IMR-90 (cell line): ENCODE measurements at regions not wholly inside any gene's neighbourhood (a gene's known extent, or its start where the extent isn't known, plus 50 kb on each side); places are given as distances from the start of the nearest gene placed in this dataset.

Source experiments
- ATAC-seq: fragments of 200-7000 bp; cut with Tn5 transposase; 2 replicates; pipeline ENCODE4 v1.9.1; 2020; ENCODE audit warnings: low read depth, mild to moderate bottlenecking, moderate library complexity
- BruUV-seq: library from RNA; stranded (reverse); fragments of 400-500 nt; replicated peaks from 2 replicates; lab custom pipeline; 2021; lab: Mats Ljungman, UMichigan
- CTCF ChIA-PET: fragments of 300-600 bp; formaldehyde crosslinking; extraction: SDS; loops from one replicate; lab custom pipeline; 2021; ENCODE audit warnings: antibody characterized with exemption; lab: Yijun Ruan, JAX
- POLR2A ChIA-PET: fragments of 300-600 bp; sonication (Branson Sonifier 250); formaldehyde crosslinking; loops from one replicate; lab custom pipeline; 2022; ENCODE audit warnings: antibody characterized with exemption; ENCODE audit not compliant: unreplicated experiment; lab: Charles Lee
- DNase-seq: peaks from one replicate; pipeline ENCODE4 v3.0.0; 2013
- H2AFZ ChIP-seq: replicated peaks from 2 replicates; pipeline ENCODE3; 2013; ENCODE audit warnings: low read length, mild to moderate bottlenecking; ENCODE audit not compliant: poor library complexity
- H2AK5ac ChIP-seq: 2 replicates; pipeline ENCODE4 v1.6.1; 2013; ENCODE audit warnings: low read depth, low read length, inconsistent platforms
- H2AK9ac ChIP-seq: replicated peaks from 2 replicates; pipeline ENCODE3; 2013; ENCODE audit warnings: mild to moderate bottlenecking, low read depth, low read length, moderate library complexity; ENCODE audit not compliant: poor library complexity
- H2BK120ac ChIP-seq: 2 replicates; pipeline ENCODE4 v1.6.1; 2013; ENCODE audit warnings: low read depth, low read length, inconsistent platforms
- H2BK15ac ChIP-seq: 3 replicates; pipeline ENCODE4 v1.6.1; 2013; ENCODE audit warnings: low read depth, low read length, inconsistent platforms
- H2BK20ac ChIP-seq: 2 replicates; pipeline ENCODE4 v1.6.1; 2013; ENCODE audit warnings: low read depth, mild to moderate bottlenecking, inconsistent platforms, low read length, moderate library complexity
- H2BK5ac ChIP-seq: 2 replicates; pipeline ENCODE4 v1.6.1; 2013; ENCODE audit warnings: mild to moderate bottlenecking, low read depth, low read length, inconsistent platforms; ENCODE audit not compliant: poor library complexity, severe bottlenecking
- H3K14ac ChIP-seq: replicated peaks from 2 replicates; pipeline ENCODE4 v1.6.1; 2013; ENCODE audit warnings: low read depth, low read length, inconsistent platforms
- H3K18ac ChIP-seq: 2 replicates; pipeline ENCODE4 v1.6.1; 2013; ENCODE audit warnings: low read depth, low read length, control low read depth
- H3K23ac ChIP-seq: 2 replicates; pipeline ENCODE4 v1.6.1; 2013; ENCODE audit warnings: low read depth, low read length, inconsistent platforms
- H3K27ac ChIP-seq: 2 replicates; pipeline ENCODE4 v1.5.1; 2013; ENCODE audit warnings: mild to moderate bottlenecking, control low read depth, low read length; ENCODE audit not compliant: insufficient read depth
- H3K27me3 ChIP-seq: 2 replicates; pipeline ENCODE4 v1.6.1; 2013; ENCODE audit warnings: low read length; ENCODE audit not compliant: control insufficient read depth, insufficient read depth
- H3K36me3 ChIP-seq: 2 replicates; pipeline ENCODE4 v1.6.1; 2013; ENCODE audit warnings: low read length, mixed read lengths; ENCODE audit not compliant: control insufficient read depth, insufficient read depth
- H3K4ac ChIP-seq: 2 replicates; pipeline ENCODE4 v1.6.1; 2013; ENCODE audit warnings: low read depth, low read length, inconsistent platforms
- H3K4me1 ChIP-seq: 2 replicates; pipeline ENCODE4 v1.6.1; 2013; ENCODE audit warnings: low read length, mixed read lengths; ENCODE audit not compliant: control insufficient read depth, insufficient read depth
- H3K4me2 ChIP-seq: 2 replicates; pipeline ENCODE4 v1.6.1; 2013; ENCODE audit warnings: low read depth, mild to moderate bottlenecking, control low read depth, low read length, moderate library complexity
- H3K4me3 ChIP-seq: 2 replicates; pipeline ENCODE4 v1.5.1; 2013; ENCODE audit warnings: low read depth, mild to moderate bottlenecking, control low read depth, low read length, moderate library complexity; ENCODE audit not compliant: insufficient read depth
- H3K56ac ChIP-seq: 2 replicates; pipeline ENCODE4 v1.6.1; 2013; ENCODE audit warnings: low read length, inconsistent platforms; ENCODE audit not compliant: insufficient read depth; ENCODE audit errors: extremely low read depth
- H3K79me1 ChIP-seq, 2 experiments: 2 replicates each; pipeline ENCODE4 v1.6.1; 2013; ENCODE audit warnings: low read length in 2 of 2, inconsistent platforms in 1 of 2, low read depth in 1 of 2
- H3K9ac ChIP-seq: 2 replicates; pipeline ENCODE4 v1.6.1; 2013; ENCODE audit warnings: low read depth, low read length, control low read depth
- H3K9me1 ChIP-seq: 2 replicates; pipeline ENCODE4 v1.6.1; 2013; ENCODE audit warnings: low read length, inconsistent platforms; ENCODE audit not compliant: insufficient read depth
- H3K9me3 ChIP-seq: 2 replicates; pipeline ENCODE4 v1.6.1; 2013; ENCODE audit warnings: low read length; ENCODE audit not compliant: control insufficient read depth, insufficient read depth
- H4K20me1 ChIP-seq: 2 replicates; pipeline ENCODE4 v1.6.1; 2013; ENCODE audit warnings: low read length, inconsistent platforms; ENCODE audit not compliant: insufficient read depth
- H4K5ac ChIP-seq: 2 replicates; pipeline ENCODE4 v1.6.1; 2013; ENCODE audit warnings: mild to moderate bottlenecking, low read depth, low read length, control low read depth
- H4K8ac ChIP-seq, 2 experiments: 2 replicates each; pipeline ENCODE4 v1.6.1; 2013; ENCODE audit warnings: low read depth in 2 of 2, low read length in 2 of 2, control low read depth in 1 of 2, inconsistent platforms in 1 of 2
- H4K91ac ChIP-seq: 2 replicates; pipeline ENCODE4 v1.6.1; 2013; ENCODE audit warnings: low read depth, low read length, inconsistent platforms; ENCODE audit not compliant: insufficient read depth
- BHLHE40 ChIP-seq: fragments of 150-350 bp; IDR thresholded peaks from 2 replicates; pipeline ENCODE4 v1.6.1; 2016; ENCODE audit warnings: mild to moderate bottlenecking, low read depth, low read length
- CEBPB ChIP-seq: IDR thresholded peaks from 2 replicates; pipeline ENCODE4 v1.6.1; 2012; ENCODE audit warnings: low read depth, low read length, improper control_type of control experiment
- CHD1 ChIP-seq: IDR thresholded peaks from 2 replicates; pipeline ENCODE4 v1.6.1; 2012; ENCODE audit warnings: low read depth, low read length, improper control_type of control experiment
- CTCF ChIP-seq: conservative IDR thresholded peaks from 2 replicates; pipeline ENCODE4 v1.5.1; 2012; ENCODE audit warnings: mild to moderate bottlenecking, low read depth, low read length, improper control_type of control experiment
- FOS ChIP-seq: fragments of 150-350 bp; IDR thresholded peaks from 2 replicates; pipeline ENCODE4 v1.6.1; 2016; ENCODE audit warnings: low read depth, low read length
- MAZ ChIP-seq: IDR thresholded peaks from 2 replicates; pipeline ENCODE4 v1.6.1; 2012; ENCODE audit warnings: low read depth, mild to moderate bottlenecking, low read length, improper control_type of control experiment, moderate library complexity, borderline replicate concordance
- MXI1 ChIP-seq: IDR thresholded peaks from 2 replicates; pipeline ENCODE4 v1.6.1; 2012; ENCODE audit warnings: low read depth, mild to moderate bottlenecking, low read length, moderate library complexity, borderline replicate concordance
- NFE2L2 ChIP-seq: fragments of 150-350 bp; IDR thresholded peaks from 2 replicates; pipeline ENCODE4 v1.6.1; 2016; ENCODE audit warnings: low read depth, mild to moderate bottlenecking, low read length
- RAD21 ChIP-seq: IDR thresholded peaks from 2 replicates; pipeline ENCODE4 v1.6.1; 2012; ENCODE audit warnings: low read length, improper control_type of control experiment
- RCOR1 ChIP-seq: IDR thresholded peaks from 2 replicates; pipeline ENCODE4 v1.6.1; 2012; ENCODE audit warnings: mild to moderate bottlenecking, low read length, improper control_type of control experiment; ENCODE audit not compliant: insufficient replicate concordance
- RFX5 ChIP-seq: IDR thresholded peaks from 2 replicates; pipeline ENCODE4 v1.8.0; 2012; ENCODE audit warnings: low read depth, mild to moderate bottlenecking, low read length, moderate library complexity
- SMC3 ChIP-seq: fragments of 150-350 bp; IDR thresholded peaks from 2 replicates; pipeline ENCODE4 v1.6.1; 2016; ENCODE audit warnings: low read depth, mild to moderate bottlenecking, antibody characterized with exemption, low read length, moderate library complexity
- WGBS, 2 experiments: methylation state at CpG; one replicate each; pipeline versions ENCODE4 v1.1.5 to v1.1.7; 2013; ENCODE audit warnings: missing lambda C conversion rate in 2 of 2; ENCODE audit not compliant: insufficient read length in 1 of 2; ENCODE audit errors: extremely low coverage in 2 of 2; 5-methylcytosine and 5-hydroxymethylcytosine counted together
- dilution Hi-C: fragments of 300-500 bp; cut with HindIII; formaldehyde crosslinking; loops from one replicate; pipeline ENCODE4 v1.14.3; 2018; ENCODE audit warnings: low sequenced_read_pairs; ENCODE audit not compliant: unreplicated experiment
- in situ Hi-C: fragments of 300-500 bp; cut with MboI; formaldehyde crosslinking; loops from 3 replicates; pipeline ENCODE4 v1.14.3; 2019; ENCODE audit warnings: low sequenced_read_pairs, inconsistent platforms, mixed read lengths
- intact Hi-C: fragments of 100-400 bp; cut with micrococcal nuclease; formaldehyde crosslinking; loops from 2 replicates; pipeline ENCODE4 v1.10.0; 2022
- TF ChIP-seq, protein P1 (sequence below): fragments of 150-350 bp; IDR thresholded peaks from 2 replicates; pipeline ENCODE4 v1.6.1; 2016; ENCODE audit warnings: low read depth, mild to moderate bottlenecking, low read length, moderate library complexity, borderline replicate concordance

- no peak for TF ChIP-seq CHD1
- TF ChIP-seq, protein P1, sequence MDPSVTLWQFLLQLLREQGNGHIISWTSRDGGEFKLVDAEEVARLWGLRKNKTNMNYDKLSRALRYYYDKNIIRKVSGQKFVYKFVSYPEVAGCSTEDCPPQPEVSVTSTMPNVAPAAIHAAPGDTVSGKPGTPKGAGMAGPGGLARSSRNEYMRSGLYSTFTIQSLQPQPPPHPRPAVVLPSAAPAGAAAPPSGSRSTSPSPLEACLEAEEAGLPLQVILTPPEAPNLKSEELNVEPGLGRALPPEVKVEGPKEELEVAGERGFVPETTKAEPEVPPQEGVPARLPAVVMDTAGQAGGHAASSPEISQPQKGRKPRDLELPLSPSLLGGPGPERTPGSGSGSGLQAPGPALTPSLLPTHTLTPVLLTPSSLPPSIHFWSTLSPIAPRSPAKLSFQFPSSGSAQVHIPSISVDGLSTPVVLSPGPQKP, result no peak
- no peak for TF ChIP-seq SMC3
- TF ChIP-seq CEBPB, result no peak
- TF ChIP-seq BHLHE40, result no peak
- TF ChIP-seq RAD21, result no peak
- TF ChIP-seq MXI1, result no peak
- no peak for TF ChIP-seq MAZ
- no peak for TF ChIP-seq NFE2L2
- TF ChIP-seq RFX5, result no peak
- TF ChIP-seq CTCF, result no peak
- no peak for TF ChIP-seq RCOR1
- no peak for TF ChIP-seq FOS
- intact Hi-C loops (no loop called here), dilution Hi-C loops (no loop called here), in situ Hi-C loops (no loop called here)
- H3K14ac ChIP-seq, result no peak overlapping the region
- H2AK9ac ChIP-seq, result no peak overlapping the region
- WGBS, 2 experiments, result 100% methylated on average over 1 of the region's 1 CpG; no CpG with 5 or more reads in 1 of the 2 experiments
- DNase-seq, result no peak
- H3K9ac ChIP-seq, result no peak overlapping the region
- CTCF ChIA-PET, result no interaction called here
- no peaks in the 10 kb centered on the region for H3K36me3 ChIP-seq
- H4K8ac ChIP-seq, result no peak overlapping the region
- H2AK5ac ChIP-seq, result no peak overlapping the region
- no peak overlapping the region for H4K91ac ChIP-seq
- H3K4me3 ChIP-seq, result no peak overlapping the region
- H3K18ac ChIP-seq, result no peak overlapping the region
- no peaks in the 10 kb centered on the region for H3K9me1 ChIP-seq
- H2BK120ac ChIP-seq, result no peak overlapping the region
- POLR2A ChIA-PET, result no interaction called here
- no peak overlapping the region for H2BK5ac ChIP-seq
- H3K4ac ChIP-seq, result no peak overlapping the region
- no TSS peak for BruUV-seq
- H2BK15ac ChIP-seq, result no peak overlapping the region
- ATAC-seq, result no peak
- H3K4me1 ChIP-seq, result no peaks in the 10 kb centered on the region
- no peaks in the 10 kb centered on the region for H4K20me1 ChIP-seq
- no peak overlapping the region for H3K4me2 ChIP-seq
- H3K27me3 ChIP-seq, result no peaks in the 10 kb centered on the region
- no peak overlapping the region for H2BK20ac ChIP-seq
- H3K27ac ChIP-seq, result no peak overlapping the region
- peaks cover 4% of the 10 kb centered on the region; the same call in 1 of the 2 replicates for H3K9me3 ChIP-seq
- no peak overlapping the region for H4K5ac ChIP-seq
- no peak overlapping the region for H3K23ac ChIP-seq
- H3K56ac ChIP-seq, result no peak overlapping the region
- no peaks in the 10 kb centered on the region for H3K79me1 ChIP-seq
- H2AFZ ChIP-seq, result no peak overlapping the region
Measured at GRCh38 chr19:29305268-29305667, 92.3 kb upstream of the UQCRFS1 start.
